AG04450 (cell line): ENCODE measurements at regions not wholly inside any gene's neighbourhood (a gene's known extent, or its start where the extent isn't known, plus 50 kb on each side); places are given as distances from the start of the nearest gene placed in this dataset.

ENCODE experiments used
- CTCF ChIA-PET: fragments of 300-600, 350-600 bp; formaldehyde crosslinking; extraction: SDS; loops from one replicate; lab custom pipeline; 2022; ENCODE audit warnings: antibody characterized with exemption, inconsistent platforms; lab: Charles Lee
- POLR2A ChIA-PET: fragments of 350-600 bp; formaldehyde crosslinking; extraction: SDS; loops from one replicate; lab custom pipeline; 2021; ENCODE audit warnings: antibody characterized with exemption, inconsistent platforms; lab: Yijun Ruan, JAX
- DNase-seq: peaks from one replicate; pipeline ENCODE4 v3.0.0-alpha.2; 2011; ENCODE audit warnings: low read depth, low spot score
- H3K27ac ChIP-seq: one replicate; pipeline ENCODE4 v1.5.1; 2012; ENCODE audit warnings: low read depth, low read length, control low read depth
- H3K27me3 ChIP-seq: one replicate; pipeline ENCODE4 v1.6.0; 2012; ENCODE audit warnings: low read length; ENCODE audit not compliant: control insufficient read depth, insufficient read depth
- H3K4me3 ChIP-seq: 2 replicates; pipeline ENCODE4 v1.5.1; 2011; ENCODE audit warnings: mild to moderate bottlenecking, low read depth, low read length, control low read depth
- H3K9me3 ChIP-seq: 2 replicates; pipeline ENCODE4 v1.5.1; 2012; ENCODE audit warnings: low read length; ENCODE audit not compliant: control insufficient read depth, insufficient read depth
- CTCF ChIP-seq: IDR thresholded peaks from 2 replicates; pipeline ENCODE4 v1.5.1; 2011; ENCODE audit warnings: low read depth, low read length, control low read depth, inconsistent platforms

- CTCF ChIA-PET = no interaction called here
- no peak for TF ChIP-seq CTCF
- no peak for DNase-seq
- H3K27ac ChIP-seq = no peak overlapping the region
- peaks cover 10% of the 10 kb centered on the region; the same call in 1 of the 2 replicates for H3K9me3 ChIP-seq
- no peak overlapping the region for H3K4me3 ChIP-seq
- H3K27me3 ChIP-seq = peaks cover 9% of the 10 kb centered on the region
- POLR2A ChIA-PET = no interaction called here
Observed at GRCh38 chr20:48197066-48197465, 411.8 kb upstream of the SULF2 start.

GRCh38 chr20:48196486-48196885, 411.2 kb upstream of the SULF2 start:
- POLR2A ChIA-PET = no interaction called here
- H3K27me3 ChIP-seq = peaks cover 9% of the 10 kb centered on the region

GRCh38 chr20:48196001-48196400, 410.7 kb upstream of the SULF2 start:
- Histone ChIP-seq H3K27ac (no peak overlapping the region), H3K4me3 (no peak overlapping the region), H3K9me3 (peaks cover 10% of the 10 kb centered on the region; the same call in 1 of the 2 replicates), H3K27me3 (peaks cover 9% of the 10 kb centered on the region)
- POLR2A ChIA-PET = no interaction called here
- no peak for DNase-seq
- CTCF ChIA-PET = no interaction called here
- no peak for TF ChIP-seq CTCF

More at GRCh38 chr20:48196486-48196885, 411.2 kb upstream of the SULF2 start:
- Histone ChIP-seq H3K27ac (no peak overlapping the region), H3K9me3 (peaks cover 10% of the 10 kb centered on the region; the same call in 1 of the 2 replicates), H3K4me3 (no peak overlapping the region)
- CTCF ChIA-PET = no interaction called here
- no peak for DNase-seq
- no peak for TF ChIP-seq CTCF

- ChIA-PET POLR2A (no interaction called here), CTCF (no interaction called here)
- Histone ChIP-seq H3K9me3 (peaks cover 10% of the 10 kb centered on the region; the same call in 1 of the 2 replicates), H3K4me3 (no peak overlapping the region), H3K27me3 (peaks cover 9% of the 10 kb centered on the region), H3K27ac (no peak overlapping the region)
- TF ChIP-seq CTCF = no peak
- DNase-seq = no peak
Observed at GRCh38 chr20:48195121-48195870, 410.0 kb upstream of the SULF2 start.

- POLR2A ChIA-PET = no interaction called here
- peaks cover 9% of the 10 kb centered on the region for H3K27me3 ChIP-seq
- DNase-seq = no peak
- CTCF ChIA-PET = no interaction called here
- TF ChIP-seq CTCF = no peak
- H3K27ac ChIP-seq = no peak overlapping the region
- H3K9me3 ChIP-seq = peaks cover 10% of the 10 kb centered on the region; the same call in 1 of the 2 replicates
- no peak overlapping the region for H3K4me3 ChIP-seq
Observed at GRCh38 chr20:48194583-48194982, 409.3 kb upstream of the SULF2 start.
